GM19240 (cell line): ENCODE measurements at regions not wholly inside any gene's neighbourhood (a gene's known extent, or its start where the extent isn't known, plus 50 kb on each side); places are given as distances from the start of the nearest gene placed in this dataset.

Experiments
- DNase-seq: peaks from one replicate; pipeline ENCODE4 v3.0.0; 2011; ENCODE audit warnings: low spot score; ENCODE audit not compliant: insufficient read length

DNA sequence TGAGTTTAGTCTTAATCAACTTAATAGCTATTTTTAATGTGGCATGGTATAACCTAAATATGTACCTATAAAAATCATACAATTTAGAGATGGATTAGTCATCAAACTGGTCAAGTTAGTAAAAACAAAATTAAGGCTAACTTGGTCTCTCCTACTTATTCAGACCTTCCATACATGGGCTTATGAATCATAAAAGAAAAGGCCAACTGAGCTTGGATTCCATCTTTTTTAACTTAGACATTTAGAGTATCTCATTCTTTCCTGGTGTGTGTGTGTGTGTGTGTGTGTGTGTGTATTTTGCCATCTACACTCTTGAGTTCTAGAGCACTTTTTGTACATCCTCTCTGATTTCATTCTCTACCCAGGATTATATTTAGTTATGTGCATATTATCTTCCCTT lies 637.5 kb downstream of the PLCL1 start:
- no peak for DNase-seq

DNA sequence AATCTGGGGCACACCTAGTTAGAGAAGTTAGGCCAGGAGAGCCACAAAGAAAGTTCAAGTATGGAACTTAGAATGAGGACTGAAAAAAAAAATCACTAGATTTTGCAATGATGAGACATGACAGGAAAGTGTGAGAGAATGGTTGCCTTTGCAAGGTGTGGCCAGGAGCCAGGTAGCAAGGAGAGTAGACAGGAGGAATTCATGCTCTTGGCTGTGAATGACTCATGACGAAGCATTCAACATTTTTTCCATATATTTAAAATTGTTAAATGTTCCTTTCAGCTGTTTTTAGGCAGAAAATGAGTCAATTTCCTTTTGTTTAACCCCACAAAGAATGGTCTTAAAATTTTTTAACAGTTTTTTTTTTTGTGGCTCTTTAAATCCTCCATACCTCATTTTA lies 636.9 kb downstream of the PLCL1 start:
- no peak for DNase-seq

- DNase-seq: no peak
These were observed 636.4 kb downstream of the PLCL1 start for GRCh38 chr2:198440833-198441232.

DNA sequence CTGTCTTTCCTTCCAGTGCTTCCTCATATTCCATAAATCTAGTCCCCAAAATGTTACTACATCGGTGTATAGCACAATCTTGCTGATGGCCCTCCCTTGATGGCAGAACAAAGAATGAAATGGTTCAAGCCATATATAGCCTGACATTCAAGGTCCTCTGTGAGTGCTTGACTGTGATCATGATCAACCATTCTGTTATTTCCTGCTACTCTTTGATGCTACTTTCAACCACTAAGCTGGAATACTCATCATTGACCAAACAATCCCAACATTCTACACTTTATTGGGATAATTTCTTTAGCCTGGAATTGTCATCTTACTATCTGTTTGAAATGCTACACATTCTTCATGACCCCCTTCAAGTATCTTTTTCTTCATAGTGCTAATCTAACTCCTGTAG lies 633.9 kb downstream of the PLCL1 start:
- no peak for DNase-seq

GRCh38 chr2:198424112-198424511 lies 619.7 kb downstream of the PLCL1 start:
- DNase-seq: no peak

GRCh38 chr2:198417836-198418235 lies 613.4 kb downstream of the PLCL1 start:
- DNase-seq: no peak

DNA sequence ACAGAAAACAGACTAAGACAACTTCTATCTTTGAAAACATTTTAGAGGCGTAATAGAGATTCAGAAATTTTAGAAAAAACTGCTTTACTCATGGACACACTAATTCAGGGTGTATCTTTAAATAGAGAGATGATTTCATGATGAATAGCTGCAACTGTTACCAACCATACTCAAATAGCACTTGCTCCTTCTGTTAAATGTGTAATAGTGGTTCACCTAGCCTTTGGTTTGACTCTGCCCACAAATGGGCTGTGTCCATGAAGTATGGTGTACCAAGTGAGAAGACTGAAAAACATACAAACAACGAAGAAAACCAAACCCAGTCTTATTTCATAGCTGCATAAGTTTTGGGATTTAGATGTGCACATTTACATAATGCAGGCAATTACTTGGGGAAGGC lies 610.6 kb downstream of the PLCL1 start:
- DNase-seq: no peak

- no peak for DNase-seq
These were observed 607.5 kb downstream of the PLCL1 start for GRCh38 chr2:198411936-198412335.

DNA sequence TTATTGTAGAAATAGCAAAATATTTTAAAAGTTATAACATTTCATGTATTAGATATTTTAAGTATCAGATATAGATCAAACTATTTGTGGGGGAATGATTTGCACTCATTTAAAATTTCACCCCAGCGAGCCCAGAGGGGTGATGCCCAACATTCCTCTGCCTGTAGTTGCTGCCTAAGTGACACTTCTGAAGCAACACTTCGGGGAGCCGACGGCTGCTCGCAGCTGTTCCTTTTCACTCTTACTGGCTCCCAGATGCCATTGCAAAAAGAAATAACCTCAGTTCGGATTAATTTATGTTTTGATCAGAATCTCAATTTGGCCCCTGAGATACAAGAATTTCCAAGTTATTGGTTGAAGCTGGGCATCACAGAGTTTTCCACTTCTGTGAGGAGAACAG lies 603.8 kb downstream of the PLCL1 start:
- no peak for DNase-seq

- DNase-seq: no peak
These were observed 600.9 kb downstream of the PLCL1 start for GRCh38 chr2:198405311-198405710.

- DNase-seq: no peak
These were observed 597.3 kb downstream of the PLCL1 start for GRCh38 chr2:198401644-198402043.

GRCh38 chr2:198400999-198401398 lies 596.6 kb downstream of the PLCL1 start:
- no peak for DNase-seq

GRCh38 chr2:198394208-198394607 lies 589.8 kb downstream of the PLCL1 start:
- DNase-seq: no peak

GRCh38 chr2:198390670-198391069 lies 586.3 kb downstream of the PLCL1 start:
- DNase-seq: no peak

GRCh38 chr2:198387677-198388076 lies 583.3 kb downstream of the PLCL1 start:
- DNase-seq: no peak

DNA sequence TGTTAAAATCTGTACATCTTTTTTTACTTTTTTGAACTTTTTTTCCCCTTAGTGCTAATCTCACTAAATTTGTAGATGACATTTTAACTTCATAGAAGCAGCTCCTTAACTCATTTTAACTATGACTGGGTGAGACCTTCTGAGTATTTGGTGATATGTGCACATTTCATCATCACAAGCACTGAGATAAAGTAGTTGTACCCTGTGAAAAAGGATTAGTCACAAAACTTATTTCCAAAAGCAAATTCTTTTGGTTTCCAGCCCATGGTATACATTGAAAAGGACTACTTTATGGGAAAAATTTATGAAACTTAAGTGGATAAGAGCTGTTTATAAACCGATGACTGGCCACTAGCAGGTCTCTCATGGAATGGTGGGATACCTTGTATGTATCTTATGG lies 581.5 kb downstream of the PLCL1 start:
- DNase-seq: no peak

- no peak for DNase-seq
These were observed 580.9 kb downstream of the PLCL1 start for GRCh38 chr2:198385326-198385725.

DNA sequence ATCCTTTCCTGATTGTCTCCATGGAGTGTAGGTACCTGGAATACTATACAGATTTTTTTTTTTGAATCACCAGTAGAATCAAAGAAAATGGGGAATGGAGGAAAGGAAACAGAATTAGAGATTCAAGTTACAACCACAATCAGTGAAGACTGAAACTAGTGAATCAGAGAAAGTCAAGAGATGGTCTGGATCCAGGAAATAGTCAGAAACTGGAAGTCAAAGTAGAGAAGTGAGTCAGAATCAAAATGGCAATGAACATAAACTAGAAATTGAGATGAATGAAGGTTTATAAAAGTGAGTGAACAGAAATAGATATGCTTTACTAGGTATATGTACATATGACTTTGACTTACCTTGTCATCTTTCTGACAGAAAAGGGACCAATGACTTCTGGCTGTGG lies 579.0 kb downstream of the PLCL1 start:
- DNase-seq: no peak

DNA sequence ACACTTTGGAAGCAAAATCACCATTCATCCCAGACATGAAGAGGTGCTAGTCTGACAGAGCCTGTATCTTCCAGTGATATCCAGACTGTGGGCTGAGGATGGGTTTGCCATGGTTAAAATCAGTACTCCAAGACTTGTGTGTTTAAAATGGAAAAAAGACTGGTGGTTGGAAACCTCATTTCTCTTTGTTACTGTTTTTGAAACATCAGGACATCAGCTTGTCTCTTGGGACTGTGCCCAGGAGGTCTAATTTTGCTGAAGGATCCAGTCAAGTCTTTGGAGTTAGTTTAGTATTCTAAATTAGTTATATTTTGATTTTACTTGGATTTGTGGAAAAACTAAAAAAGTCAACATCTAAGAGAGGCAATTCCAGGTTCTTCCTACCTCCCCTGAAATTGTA lies 578.4 kb downstream of the PLCL1 start:
- no peak for DNase-seq

DNA sequence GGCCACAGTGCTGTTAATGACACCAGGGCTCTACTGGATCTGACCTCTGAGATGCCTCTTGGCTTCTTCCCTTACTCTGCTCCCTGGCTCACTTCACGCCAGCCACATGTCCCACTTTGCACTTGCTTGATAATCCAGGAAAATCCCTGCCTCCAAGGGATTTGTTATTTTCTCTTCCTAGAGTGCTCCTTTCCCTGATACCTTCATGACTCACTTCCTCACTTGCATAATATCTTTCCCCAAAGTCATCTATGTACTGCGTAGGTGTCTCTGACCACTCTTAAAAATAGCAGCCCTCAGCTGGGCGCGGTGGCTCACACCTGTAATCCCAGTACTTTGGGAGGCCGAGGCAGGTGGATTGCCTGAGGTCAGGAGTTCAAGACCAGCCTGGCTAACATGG lies 572.3 kb downstream of the PLCL1 start:
- no peak for DNase-seq

GRCh38 chr2:198375083-198375410 lies 570.7 kb downstream of the PLCL1 start:
- no peak for DNase-seq

GRCh38 chr2:198374375-198375082 lies 570.1 kb downstream of the PLCL1 start:
- DNase-seq: no peak

DNA sequence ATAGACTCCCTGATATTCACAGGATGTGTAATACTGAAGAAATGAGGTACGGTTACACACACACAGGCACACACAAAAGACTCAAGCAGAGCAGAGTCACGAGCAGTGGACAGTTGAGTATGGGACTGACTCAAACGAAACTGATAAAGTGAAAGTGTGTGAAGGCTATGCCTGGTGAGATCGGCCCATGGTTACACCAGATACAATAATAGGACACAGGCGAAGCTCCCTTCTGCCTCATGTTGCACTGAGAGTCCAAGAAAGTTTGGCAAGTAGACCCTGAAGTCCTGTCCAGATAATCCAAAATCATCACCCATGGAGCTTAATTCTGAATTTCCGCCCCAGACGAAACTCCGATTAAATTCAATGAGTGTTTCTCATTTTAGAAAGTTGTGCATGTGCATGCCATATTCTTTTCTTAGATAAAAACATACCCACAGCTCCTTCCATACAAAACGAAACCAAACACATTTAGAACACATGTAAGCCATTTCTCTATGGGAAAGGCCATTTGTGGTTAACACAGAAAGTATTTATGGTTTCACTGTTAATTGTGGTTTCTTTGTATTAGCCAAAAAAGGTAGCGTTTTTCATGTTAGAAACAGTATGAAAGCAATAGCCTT lies 567.6 kb downstream of the PLCL1 start:
- peak; percentile 14 for DNase-seq

DNA sequence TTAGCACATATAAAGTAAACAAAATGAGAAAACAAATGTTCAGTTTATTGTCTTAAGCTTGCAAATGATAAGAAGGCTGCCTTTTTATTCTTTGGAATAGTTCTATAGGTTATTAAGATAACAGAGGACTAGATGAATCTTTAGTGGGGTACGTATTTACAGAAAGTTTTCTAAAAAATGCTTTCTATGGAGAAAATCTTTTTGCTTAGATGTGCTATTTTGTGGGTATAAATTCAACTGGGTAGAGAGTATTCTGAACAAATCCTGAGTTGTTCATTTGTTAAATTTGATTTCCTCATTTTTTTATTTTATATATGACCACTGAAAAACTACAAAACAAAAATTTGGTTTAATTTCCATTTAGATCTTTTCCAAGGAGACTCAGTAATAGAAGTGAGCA lies 566.9 kb downstream of the PLCL1 start:
- DNase-seq: no peak
